Transverse colon (tissue), 4 donors: ENCODE measurements at regions not wholly inside any gene's neighbourhood (a gene's known extent, or its start where the extent isn't known, plus 50 kb on each side); places are given as distances from the start of the nearest gene placed in this dataset.

Experiments
- DNase-seq: peaks from one replicate; pipeline ENCODE4 v3.0.0-alpha.2; 2019
- H3K27ac ChIP-seq, 4 donors: fragments of 200-600 bp; sonication (generic); 2 replicates each; pipeline ENCODE4 v1.5.1; 2016 to 2018; ENCODE audit warnings: inconsistent platforms in 4 of 4
- H3K27me3 ChIP-seq: fragments of 200-600 bp; sonication (generic); 2 replicates; pipeline ENCODE4 v1.5.1; 2017; ENCODE audit warnings: inconsistent platforms
- H3K36me3 ChIP-seq, 4 donors: fragments of 200-600 bp; sonication (generic); 2 replicates each; pipeline ENCODE4 v1.5.1; 2017 to 2019; ENCODE audit warnings: inconsistent platforms in 4 of 4
- H3K4me1 ChIP-seq, 4 donors: fragments of 200-600 bp; sonication (generic); 2 replicates each; pipeline ENCODE4 v1.5.1; 2017 to 2020; ENCODE audit warnings: inconsistent platforms in 4 of 4
- H3K4me3 ChIP-seq, 4 donors: fragments of 200-600 bp; sonication (generic); 1 replicate in 1 of 4; 2 replicates in 3 of 4; pipeline versions ENCODE4 v1.5.1 to v1.6.1; 2017 to 2019; ENCODE audit warnings: inconsistent platforms in 4 of 4
- H3K9me3 ChIP-seq, 2 donors: fragments of 200-600 bp; sonication (generic); 2 replicates each; pipeline ENCODE4 v1.5.1; 2017 to 2019; ENCODE audit warnings: inconsistent platforms in 2 of 2
- EP300 ChIP-seq: sonication (generic); formaldehyde crosslinking; IDR thresholded peaks from one replicate; pipeline ENCODE4 v1.6.1; 2017; ENCODE audit warnings: antibody characterized with exemption, low read depth
- POLR2A ChIP-seq: fragments of 450-650 bp; IDR thresholded peaks from one replicate; pipeline ENCODE4 v1.6.1; 2016; ENCODE audit warnings: antibody characterized with exemption, mild to moderate bottlenecking, moderate library complexity
- POLR2AphosphoS5 ChIP-seq, 3 donors: sonication (generic); formaldehyde crosslinking; IDR thresholded peaks; one replicate each; pipeline ENCODE4 v1.6.1; 2016; ENCODE audit warnings: antibody characterized with exemption in 3 of 3
- WGBS, 2 donors: methylation state at CpG; one replicate each; pipeline ENCODE4 v1.1.5; 2018; ENCODE audit warnings: low coverage in 1 of 2; 5-methylcytosine and 5-hydroxymethylcytosine counted together
- in situ Hi-C, 4 donors: fragments of 200-750 bp; cut with MboI; loops; one replicate each; pipeline versions ENCODE4 v1.15.0 to v1.15.1; 2017; ENCODE audit warnings: low sequenced_read_pairs in 3 of 4, low pct_ligation_motif_present in 1 of 4, low pct_unique_long_range_greater_than_20kb in 1 of 4
- intact Hi-C: fragments of 100-400 bp; cut with DNase I; formaldehyde crosslinking; loops from one replicate; pipeline ENCODE4 v1.15.1; 2023; ENCODE audit warnings: low total_unique reads
- TF ChIP-seq, protein P1 (sequence below), 5 experiments: fragments of 200-600 bp in 3 of 5; fragments of 450-650 bp in 2 of 5; sonication (generic) in 3 of 5; IDR thresholded peaks; 1 replicate in 2 of 5; 2 replicates in 3 of 5; pipeline ENCODE4 v1.5.1; 2016 to 2017; ENCODE audit warnings: antibody characterized with exemption in 5 of 5, inconsistent platforms in 3 of 5, mild to moderate bottlenecking in 2 of 5, moderate library complexity in 1 of 5

DNA sequence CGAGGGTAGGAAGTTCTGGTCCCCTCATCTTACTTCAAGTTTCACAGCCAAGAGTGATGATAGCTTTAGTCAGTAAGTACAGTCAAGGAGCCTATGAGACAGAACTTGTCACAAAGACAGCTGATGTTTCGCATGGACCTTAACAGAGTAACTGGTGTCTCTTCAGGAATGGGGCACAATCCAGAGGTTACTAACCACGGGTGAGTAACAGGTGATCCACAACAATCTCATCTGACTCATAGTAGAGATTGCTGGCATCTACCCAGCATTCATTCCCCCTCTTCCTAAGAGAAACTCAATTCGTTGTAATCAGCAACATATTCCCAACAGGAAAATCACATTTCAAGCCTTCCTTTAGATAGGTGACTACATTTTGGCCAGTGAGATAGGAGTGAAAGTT, 126.7 kb downstream of the SNX18 start:
- Histone ChIP-seq H3K36me3 (no peaks in the 10 kb centered on the region), H3K4me3 (no peak overlapping the region), H3K27ac (no peak overlapping the region), H3K9me3 (no peaks in the 10 kb centered on the region), H3K27me3 (no peaks in the 10 kb centered on the region), H3K4me1 (peaks cover 0 to 11% (median 5%) of the 10 kb centered on the region in 4 donors)
- in situ Hi-C loops, result no loop called here
- TF ChIP-seq, protein P1, sequence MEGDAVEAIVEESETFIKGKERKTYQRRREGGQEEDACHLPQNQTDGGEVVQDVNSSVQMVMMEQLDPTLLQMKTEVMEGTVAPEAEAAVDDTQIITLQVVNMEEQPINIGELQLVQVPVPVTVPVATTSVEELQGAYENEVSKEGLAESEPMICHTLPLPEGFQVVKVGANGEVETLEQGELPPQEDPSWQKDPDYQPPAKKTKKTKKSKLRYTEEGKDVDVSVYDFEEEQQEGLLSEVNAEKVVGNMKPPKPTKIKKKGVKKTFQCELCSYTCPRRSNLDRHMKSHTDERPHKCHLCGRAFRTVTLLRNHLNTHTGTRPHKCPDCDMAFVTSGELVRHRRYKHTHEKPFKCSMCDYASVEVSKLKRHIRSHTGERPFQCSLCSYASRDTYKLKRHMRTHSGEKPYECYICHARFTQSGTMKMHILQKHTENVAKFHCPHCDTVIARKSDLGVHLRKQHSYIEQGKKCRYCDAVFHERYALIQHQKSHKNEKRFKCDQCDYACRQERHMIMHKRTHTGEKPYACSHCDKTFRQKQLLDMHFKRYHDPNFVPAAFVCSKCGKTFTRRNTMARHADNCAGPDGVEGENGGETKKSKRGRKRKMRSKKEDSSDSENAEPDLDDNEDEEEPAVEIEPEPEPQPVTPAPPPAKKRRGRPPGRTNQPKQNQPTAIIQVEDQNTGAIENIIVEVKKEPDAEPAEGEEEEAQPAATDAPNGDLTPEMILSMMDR (IDR thresholded peaks at IDR 0.05), result no peak
- TF ChIP-seq POLR2AphosphoS5 (IDR thresholded peaks at IDR 0.05) (no peak), POLR2A (no peak), EP300 (no peak)
- DNase-seq, result no peak
- WGBS, 2 donors, result 40 to 84% methylated on average over 1 to 4 of the region's 4 CpGs
- intact Hi-C loops, result no loop called here

DNA sequence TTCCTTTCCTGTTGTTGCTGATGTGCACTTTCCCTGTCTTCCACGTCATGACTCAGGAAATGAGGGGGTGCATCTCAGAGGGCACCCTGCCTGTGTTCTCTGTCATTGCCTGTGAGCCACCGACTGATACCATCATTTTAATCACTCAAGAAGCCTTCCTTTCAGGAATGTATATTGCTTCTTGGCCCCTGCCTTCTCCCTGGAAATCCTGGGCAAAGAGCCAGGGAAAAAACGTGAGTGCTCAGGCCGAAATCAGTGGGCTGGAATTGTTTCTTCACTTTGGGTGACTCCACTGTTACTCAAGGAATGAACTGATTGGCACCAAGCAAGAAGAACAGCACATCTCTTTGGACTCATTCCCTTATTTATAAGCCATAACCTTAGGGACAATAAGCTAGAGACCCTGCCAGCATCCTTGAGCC, 126.1 kb downstream of the SNX18 start:
- no peak for DNase-seq
- intact Hi-C loops, result no loop called here
- Histone ChIP-seq H3K4me1 (peaks cover 0 to 11% (median 5%) of the 10 kb centered on the region in 4 donors), H3K4me3 (no peak overlapping the region), H3K9me3 (no peaks in the 10 kb centered on the region), H3K27me3 (no peaks in the 10 kb centered on the region), H3K27ac (no peak overlapping the region), H3K36me3 (no peaks in the 10 kb centered on the region)
- TF ChIP-seq POLR2A (no peak), EP300 (no peak), POLR2AphosphoS5 (IDR thresholded peaks at IDR 0.05) (no peak)
- TF ChIP-seq, protein P1 (IDR thresholded peaks at IDR 0.05), result no peak
- in situ Hi-C loops, result no loop called here
- WGBS, 2 donors, result 38 to 44% methylated on average over 4 of the region's 4 CpGs

DNA sequence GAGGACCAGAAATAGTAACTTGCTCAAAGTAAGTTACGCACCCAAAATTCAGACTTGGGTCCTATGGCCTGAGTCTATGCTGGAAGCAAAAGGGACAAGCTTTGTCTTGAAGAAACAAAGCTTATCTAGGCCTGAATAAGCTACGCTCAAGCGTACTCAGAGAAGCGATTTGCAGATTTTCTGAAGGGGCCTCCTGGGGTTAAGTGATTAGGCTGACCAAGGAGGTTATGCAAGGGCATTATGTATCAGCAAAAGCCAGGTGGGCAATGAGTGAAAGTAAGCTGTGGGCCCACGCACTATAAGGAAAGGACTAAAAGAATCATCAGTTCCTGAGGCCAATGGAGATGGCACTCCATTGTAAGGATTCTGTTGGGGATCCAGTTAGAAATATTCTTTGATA, 122.1 kb downstream of the SNX18 start:
- no peaks in the 10 kb centered on the region for H3K36me3 ChIP-seq
- H3K27me3 ChIP-seq, result no peaks in the 10 kb centered on the region
- DNase-seq, result no peak
- WGBS, 2 donors, result 78 to 96% methylated on average over 5 of the region's 5 CpGs
- H3K9me3 ChIP-seq, result no peaks in the 10 kb centered on the region
- intact Hi-C loops, result no loop called here
- H3K27ac ChIP-seq, result no peak overlapping the region
- H3K4me3 ChIP-seq, result no peak overlapping the region
- no peaks in the 10 kb centered on the region for H3K4me1 ChIP-seq
- no peak for TF ChIP-seq POLR2AphosphoS5 (IDR thresholded peaks at IDR 0.05)
- TF ChIP-seq, protein P1 (IDR thresholded peaks at IDR 0.05), result no peak
- no peak for TF ChIP-seq POLR2A
- TF ChIP-seq EP300, result no peak
- in situ Hi-C loops, result no loop called here

DNA sequence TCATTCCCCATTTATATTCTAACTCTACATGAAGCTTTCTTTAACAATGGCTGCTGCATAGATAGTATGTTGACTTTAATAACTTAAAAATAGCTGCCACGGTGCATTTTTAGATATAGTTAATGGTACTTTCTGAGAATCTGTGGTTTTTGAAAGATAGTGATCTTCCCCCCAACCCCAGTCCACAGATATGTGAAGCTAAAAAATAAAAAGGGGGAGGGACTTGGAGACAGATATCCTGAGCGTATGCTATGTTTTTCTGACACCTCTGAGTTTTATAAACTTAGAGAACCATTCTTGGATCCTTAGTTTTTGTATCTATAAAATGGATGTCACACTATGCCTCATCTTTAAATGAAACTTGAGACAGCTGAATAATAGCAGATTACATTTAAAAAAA, 120.5 kb downstream of the SNX18 start:
- Histone ChIP-seq H3K4me3 (no peak overlapping the region), H3K27me3 (no peaks in the 10 kb centered on the region), H3K4me1 (no peaks in the 10 kb centered on the region), H3K9me3 (no peaks in the 10 kb centered on the region), H3K27ac (no peak overlapping the region), H3K36me3 (no peaks in the 10 kb centered on the region)
- in situ Hi-C loops, result no loop called here
- no peak for DNase-seq
- intact Hi-C loops, result no loop called here
- TF ChIP-seq POLR2A (no peak), EP300 (no peak), POLR2AphosphoS5 (IDR thresholded peaks at IDR 0.05) (no peak)
- TF ChIP-seq, protein P1 (IDR thresholded peaks at IDR 0.05), result no peak
- 62 to 68% methylated on average over 2 of the region's 2 CpGs for WGBS, 2 donors
